H1 (cell line): ENCODE measurements at regions not wholly inside any gene's neighbourhood (a gene's known extent, or its start where the extent isn't known, plus 50 kb on each side); places are given as distances from the start of the nearest gene placed in this dataset.

ENCODE experiments used
- ATF2 ChIP-seq: IDR thresholded peaks from 2 replicates; pipeline ENCODE4 v1.6.1; 2012; ENCODE audit warnings: low read length, inconsistent platforms
- BACH1 ChIP-seq: IDR thresholded peaks from 2 replicates; pipeline ENCODE4 v1.6.1; 2012; ENCODE audit warnings: low read length, improper control_type of control experiment
- BCL11A ChIP-seq, 2 experiments: IDR thresholded peaks; one replicate each; pipeline ENCODE4 v1.6.1; 2011; ENCODE audit warnings: low read depth in 2 of 2, low read length in 2 of 2, mild to moderate bottlenecking in 2 of 2
- CEBPB ChIP-seq: IDR thresholded peaks from 2 replicates; pipeline ENCODE4 v1.6.1; 2012; ENCODE audit warnings: low read depth, low read length
- CHD7 ChIP-seq: fragments of 300-600 bp; sonication (generic); IDR thresholded peaks from 2 replicates; pipeline ENCODE4 v1.7.1; 2012; ENCODE audit warnings: low read length, moderate library complexity, mild to moderate bottlenecking, inconsistent platforms; ENCODE audit not compliant: insufficient replicate concordance
- E2F6 ChIP-seq: IDR thresholded peaks from 2 replicates; pipeline ENCODE4 v1.6.1; 2012; ENCODE audit warnings: inconsistent platforms
- HDAC2 ChIP-seq, 2 experiments: fragments of 300-600 bp in 1 of 2; sonication (generic) in 1 of 2; IDR thresholded peaks; 2 replicates each; pipeline ENCODE4 v1.6.1; 2011 to 2012; ENCODE audit warnings: low read depth in 2 of 2, low read length in 2 of 2, mild to moderate bottlenecking in 2 of 2, moderate library complexity in 2 of 2, borderline replicate concordance in 1 of 2, inconsistent platforms in 1 of 2
- JUND ChIP-seq: IDR thresholded peaks from 2 replicates; pipeline ENCODE4 v1.6.1; 2011; ENCODE audit warnings: mild to moderate bottlenecking, improper control_type of control experiment, low read length
- SP1 ChIP-seq: IDR thresholded peaks from 2 replicates; pipeline ENCODE4 v1.6.1; 2011; ENCODE audit warnings: low read depth, low read length
- SUZ12 ChIP-seq: fragments of 200-600 bp; sonication (generic); IDR thresholded peaks from 2 replicates; pipeline ENCODE4 v1.6.1; 2012; ENCODE audit warnings: mild to moderate bottlenecking, inconsistent platforms, low read length, moderate library complexity, mixed read lengths

GRCh38 chr3:34073111-34073510, 274.7 kb downstream of the PDCD6IP start (continued):
- TF ChIP-seq CHD7: no peak
- no peak for TF ChIP-seq SUZ12
- TF ChIP-seq HDAC2 (IDR thresholded peaks at IDR 0.05; ENCODE audit: borderline replicate concordance in 1 of 2, low read depth in 2 of 2, low read length in 2 of 2): no peak
- TF ChIP-seq E2F6: no peak
- no peak for TF ChIP-seq SP1
- TF ChIP-seq BACH1: no peak
- no peak for TF ChIP-seq CEBPB
- no peak for TF ChIP-seq JUND
- no peak for TF ChIP-seq BCL11A (IDR thresholded peaks at IDR 0.05; ENCODE audit: low read depth in 2 of 2, low read length in 2 of 2)
- TF ChIP-seq ATF2: no peak
